Uterus (tissue), 2 donors: ENCODE measurements at regions not wholly inside any gene's neighbourhood (a gene's known extent, or its start where the extent isn't known, plus 50 kb on each side); places are given as distances from the start of the nearest gene placed in this dataset.

ENCODE experiments used
- POLR2A ChIP-seq, 2 donors: fragments of 450-650 bp; IDR thresholded peaks; one replicate each; pipeline ENCODE4 v1.6.1; 2016; ENCODE audit warnings: antibody characterized with exemption in 2 of 2, mild to moderate bottlenecking in 1 of 2, moderate library complexity in 1 of 2
- TF ChIP-seq, protein P1 (sequence below), 4 experiments: fragments of 200-600 bp in 2 of 4; fragments of 450-650 bp in 2 of 4; sonication (generic) in 2 of 4; IDR thresholded peaks; one replicate each; pipeline ENCODE4 v1.5.1; 2016 to 2019; ENCODE audit warnings: antibody characterized with exemption in 4 of 4, mild to moderate bottlenecking in 2 of 4, moderate library complexity in 1 of 4

DNA sequence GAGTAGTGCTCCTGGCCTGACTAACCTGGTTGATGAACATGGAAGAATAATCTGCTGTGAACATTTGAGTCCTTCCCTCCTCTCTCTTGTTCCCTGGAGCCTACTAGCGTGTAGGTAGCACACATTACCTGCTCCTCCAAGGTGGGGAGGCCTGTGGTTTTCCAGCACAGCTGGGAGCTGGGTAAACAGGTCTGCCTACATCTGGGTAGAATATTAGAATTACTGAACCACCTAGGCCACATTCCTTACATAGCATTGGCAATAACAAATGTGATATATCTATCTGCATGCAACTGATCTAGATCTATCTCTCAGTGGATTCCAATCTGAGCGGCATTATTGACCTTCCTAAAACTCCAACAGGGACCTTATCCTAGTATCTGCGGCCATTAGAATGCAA, 151.0 kb upstream of the ZNF366 start:
- TF ChIP-seq, protein P1, sequence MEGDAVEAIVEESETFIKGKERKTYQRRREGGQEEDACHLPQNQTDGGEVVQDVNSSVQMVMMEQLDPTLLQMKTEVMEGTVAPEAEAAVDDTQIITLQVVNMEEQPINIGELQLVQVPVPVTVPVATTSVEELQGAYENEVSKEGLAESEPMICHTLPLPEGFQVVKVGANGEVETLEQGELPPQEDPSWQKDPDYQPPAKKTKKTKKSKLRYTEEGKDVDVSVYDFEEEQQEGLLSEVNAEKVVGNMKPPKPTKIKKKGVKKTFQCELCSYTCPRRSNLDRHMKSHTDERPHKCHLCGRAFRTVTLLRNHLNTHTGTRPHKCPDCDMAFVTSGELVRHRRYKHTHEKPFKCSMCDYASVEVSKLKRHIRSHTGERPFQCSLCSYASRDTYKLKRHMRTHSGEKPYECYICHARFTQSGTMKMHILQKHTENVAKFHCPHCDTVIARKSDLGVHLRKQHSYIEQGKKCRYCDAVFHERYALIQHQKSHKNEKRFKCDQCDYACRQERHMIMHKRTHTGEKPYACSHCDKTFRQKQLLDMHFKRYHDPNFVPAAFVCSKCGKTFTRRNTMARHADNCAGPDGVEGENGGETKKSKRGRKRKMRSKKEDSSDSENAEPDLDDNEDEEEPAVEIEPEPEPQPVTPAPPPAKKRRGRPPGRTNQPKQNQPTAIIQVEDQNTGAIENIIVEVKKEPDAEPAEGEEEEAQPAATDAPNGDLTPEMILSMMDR (IDR thresholded peaks at IDR 0.05): no peak
- no peak for TF ChIP-seq POLR2A (IDR thresholded peaks at IDR 0.05)
